Hematopoietic multipotent progenitor cell treated with erythropoietin and hydrocortisone succinate and interleukin-3 and kit ligand, for 6 days (in vitro differentiated cells): ENCODE measurements at regions not wholly inside any gene's neighbourhood (a gene's known extent, or its start where the extent isn't known, plus 50 kb on each side); places are given as distances from the start of the nearest gene placed in this dataset.
"Not testable (repeated sequence)": the region's sequence is repeated elsewhere in the genome, so short reads cannot be mapped to it uniquely, and the experiment has no call there.

Source experiments
- DNase-seq: peaks from one replicate; pipeline ENCODE4 v3.0.0-alpha.2; 2015

DNA sequence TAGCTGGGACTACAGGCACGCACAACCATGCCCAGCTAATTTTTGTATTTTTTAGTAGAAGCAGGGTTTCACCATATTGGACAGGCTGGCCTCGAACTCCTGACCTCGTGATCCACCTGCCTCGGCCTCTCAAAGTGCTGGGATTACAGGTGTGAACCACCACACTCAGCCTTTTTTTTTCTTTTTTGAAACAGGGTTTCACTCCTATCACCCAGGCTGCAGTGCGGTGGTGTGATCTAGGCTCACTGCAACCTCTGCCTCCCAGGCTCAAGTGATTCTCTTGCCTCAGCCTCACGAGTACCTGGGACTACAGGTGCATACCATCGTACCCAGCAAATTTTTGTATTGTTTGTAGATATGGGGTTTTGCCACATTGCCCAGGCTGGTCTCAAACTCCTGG lies 280.9 kb downstream of the GOLGA6L6 start:
- not testable (repeated sequence) for DNase-seq

DNA sequence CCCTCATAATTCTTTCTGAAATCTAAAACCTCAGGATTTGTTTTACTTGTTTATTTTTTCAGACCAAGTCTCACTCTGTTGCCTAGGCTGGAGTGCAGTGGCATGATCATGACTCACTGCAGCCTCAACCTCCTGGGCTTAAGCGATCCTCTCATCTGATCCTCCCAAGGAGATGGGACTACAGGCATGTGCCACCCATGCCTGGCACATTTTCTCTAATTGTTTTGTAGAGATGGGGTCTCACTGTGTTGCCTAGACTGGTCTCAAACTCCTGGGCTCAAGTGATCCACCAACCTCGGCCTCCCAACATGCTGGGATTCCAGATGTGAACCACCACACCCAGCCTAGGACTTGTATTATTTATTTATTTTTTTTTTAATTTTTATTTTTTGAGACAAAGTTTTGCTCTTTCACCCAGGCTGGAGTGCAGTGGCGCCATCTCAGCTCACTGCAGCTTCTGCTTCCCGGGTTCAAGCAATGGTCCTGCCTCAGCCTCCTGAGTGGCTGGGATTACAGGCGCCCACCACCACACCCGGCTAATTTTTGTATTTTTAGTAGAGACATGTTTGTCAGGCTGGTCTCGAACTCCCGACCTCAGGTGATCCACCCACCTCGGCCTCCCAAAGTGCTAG lies 281.9 kb downstream of the GOLGA6L6 start:
- not testable (repeated sequence) for DNase-seq

DNA sequence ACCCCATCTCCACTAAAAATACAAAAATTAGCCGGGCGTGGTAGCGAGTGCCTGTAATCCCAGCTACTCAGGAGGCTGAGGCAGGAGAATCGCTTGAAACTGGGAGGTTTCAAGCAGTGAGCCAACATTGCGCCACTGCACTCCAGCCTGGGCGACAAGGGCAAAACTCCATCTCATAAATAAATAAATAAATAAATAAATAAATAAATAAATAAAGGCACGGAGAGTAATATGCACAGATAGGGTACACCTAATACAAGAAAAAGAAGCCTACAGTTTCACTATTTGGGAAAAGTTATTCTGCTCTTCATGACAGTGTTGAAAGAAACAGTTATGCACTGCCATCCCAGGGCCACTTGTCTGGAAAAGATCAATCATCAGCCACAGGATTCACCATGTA lies 285.2 kb downstream of the GOLGA6L6 start:
- DNase-seq, result not testable (repeated sequence)

DNA sequence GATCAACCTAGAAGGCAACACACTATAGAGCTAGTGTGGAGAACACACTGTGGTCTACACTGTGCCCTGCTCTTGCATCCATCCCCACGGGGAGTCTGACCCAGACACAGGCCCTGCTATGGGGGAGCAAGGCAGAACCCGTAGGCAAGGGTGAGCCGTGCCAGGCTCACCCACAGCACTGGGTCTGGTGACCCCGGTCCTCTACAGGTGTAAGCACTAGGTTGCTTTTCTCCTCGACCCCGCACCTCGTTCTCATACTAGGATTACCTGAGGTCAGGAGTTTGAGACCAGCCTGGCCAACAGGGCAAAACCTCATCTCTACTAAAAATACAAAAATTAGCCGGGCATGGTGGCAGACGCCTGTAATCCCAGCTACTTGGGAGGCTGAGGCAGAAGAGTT lies 286.0 kb downstream of the GOLGA6L6 start:
- not testable (repeated sequence) for DNase-seq

DNA sequence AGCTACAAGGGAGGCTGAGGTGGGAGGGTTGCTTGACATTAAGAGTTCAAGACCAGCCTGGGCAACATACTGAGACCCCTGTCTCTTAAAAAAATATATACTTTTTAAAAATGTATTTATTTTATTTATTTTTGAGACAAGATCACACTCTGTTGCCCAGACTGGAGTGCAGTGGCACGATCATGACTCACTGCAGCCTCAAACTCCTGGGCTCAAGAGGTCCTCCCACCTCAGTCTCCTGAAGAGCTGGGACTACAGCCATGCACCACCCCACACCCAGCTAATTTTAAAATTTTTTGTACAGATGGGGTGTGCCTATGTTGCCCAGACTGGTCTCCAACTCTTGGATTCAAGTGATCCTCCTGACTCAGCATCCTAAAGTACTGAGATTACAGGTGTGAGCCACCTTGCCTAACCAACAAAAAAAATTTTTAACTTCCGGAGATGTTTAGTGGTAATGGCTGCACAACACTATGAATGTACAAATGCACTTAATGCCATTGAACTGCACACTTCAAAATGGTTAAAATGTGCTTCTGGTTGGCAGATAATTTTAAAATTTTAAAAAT lies 288.5 kb downstream of the GOLGA6L6 start:
- DNase-seq, result not testable (repeated sequence)

DNA sequence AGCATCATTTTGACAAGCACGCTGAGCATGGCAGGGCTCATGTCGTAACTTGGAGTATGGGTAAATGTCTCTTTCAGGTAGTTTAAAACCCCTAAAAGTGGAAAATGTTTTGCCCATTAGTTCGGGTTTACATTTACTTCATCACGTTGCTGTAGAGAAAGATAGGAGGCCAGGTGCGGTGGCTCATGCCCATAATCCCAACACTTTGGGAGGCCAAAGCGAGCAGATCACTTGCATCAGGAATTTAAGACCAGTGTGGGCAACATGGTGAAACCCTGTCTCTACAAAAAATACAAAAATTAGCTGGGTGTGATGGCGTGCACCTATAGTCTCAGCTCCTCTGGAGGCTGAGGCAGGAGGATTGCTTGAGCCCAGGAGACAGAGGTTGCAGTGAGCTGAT lies 289.6 kb downstream of the GOLGA6L6 start:
- DNase-seq, result not testable (repeated sequence)

DNA sequence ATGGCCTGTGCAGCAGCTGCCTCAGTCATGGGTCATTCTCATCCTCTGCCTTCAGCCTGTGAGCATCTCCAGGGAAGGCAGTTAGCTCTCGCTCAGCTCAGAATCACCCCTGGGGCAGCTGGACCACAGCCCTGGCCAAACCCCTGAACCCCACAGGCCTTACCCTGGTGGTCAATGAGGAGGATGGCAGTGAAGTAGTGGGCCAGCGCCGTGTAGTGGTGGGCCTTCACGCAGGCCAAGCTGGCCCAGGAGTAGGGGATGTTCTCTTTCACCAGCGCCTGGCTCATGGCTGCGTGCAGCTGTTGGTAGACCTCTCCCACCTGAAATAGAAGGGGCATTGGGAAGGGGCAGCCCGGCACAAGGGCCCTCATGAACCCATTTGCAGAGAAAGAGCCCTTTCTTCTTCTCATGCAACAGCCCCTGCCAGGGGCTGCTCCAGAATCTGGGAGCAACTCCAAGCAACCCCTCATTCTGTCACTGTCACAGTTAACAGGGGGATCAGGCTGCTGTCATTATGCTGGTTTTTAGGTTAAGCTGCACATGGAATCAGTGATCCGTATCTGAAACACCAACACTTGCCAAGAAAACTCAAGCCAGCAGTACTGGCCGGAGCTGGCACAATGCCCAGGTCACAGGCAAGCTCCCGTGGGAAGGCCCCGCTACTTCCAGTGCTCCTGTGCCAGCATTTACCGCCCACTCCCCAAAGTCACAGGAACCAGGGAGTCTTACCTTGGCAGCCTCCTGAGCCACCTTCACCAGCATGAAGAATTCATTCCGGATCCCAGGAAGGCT lies 290.2 kb downstream of the GOLGA6L6 start:
- not testable (repeated sequence) for DNase-seq

DNA sequence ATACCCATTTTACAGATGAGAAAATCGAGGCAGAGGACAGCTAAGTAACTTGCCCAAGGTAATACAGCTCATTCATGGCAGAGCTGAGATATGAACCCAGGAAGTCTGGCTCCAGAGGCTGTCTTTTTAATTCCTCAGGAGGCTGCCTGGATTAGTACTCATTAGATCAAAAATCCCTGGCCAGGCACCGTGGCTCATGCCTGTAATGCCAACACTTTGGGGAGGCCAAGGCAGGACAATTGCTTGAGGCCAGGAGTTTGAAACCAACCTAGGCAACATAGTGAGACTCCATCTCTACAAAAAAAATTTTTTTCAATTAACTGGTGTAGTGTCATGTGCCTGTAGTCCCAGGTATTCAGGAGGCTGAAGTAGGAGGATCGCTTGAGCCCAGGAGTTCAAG lies 291.4 kb downstream of the GOLGA6L6 start:
- not testable (repeated sequence) for DNase-seq

DNA sequence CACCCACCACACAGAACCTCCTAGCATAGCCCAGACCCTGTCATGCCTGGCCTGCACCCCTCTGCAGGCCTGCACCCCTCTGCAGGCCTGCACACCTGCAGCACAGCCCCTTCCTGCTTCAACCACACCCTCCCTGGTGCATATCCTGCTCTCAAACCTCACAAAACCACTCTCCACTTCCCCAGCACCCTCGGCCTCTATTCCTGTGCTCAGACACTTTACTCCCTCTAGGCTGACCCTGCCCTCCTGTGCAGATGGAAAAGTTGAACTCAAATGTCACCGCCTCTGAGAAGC lies 292.0 kb downstream of the GOLGA6L6 start:
- DNase-seq, result not testable (repeated sequence)

DNA sequence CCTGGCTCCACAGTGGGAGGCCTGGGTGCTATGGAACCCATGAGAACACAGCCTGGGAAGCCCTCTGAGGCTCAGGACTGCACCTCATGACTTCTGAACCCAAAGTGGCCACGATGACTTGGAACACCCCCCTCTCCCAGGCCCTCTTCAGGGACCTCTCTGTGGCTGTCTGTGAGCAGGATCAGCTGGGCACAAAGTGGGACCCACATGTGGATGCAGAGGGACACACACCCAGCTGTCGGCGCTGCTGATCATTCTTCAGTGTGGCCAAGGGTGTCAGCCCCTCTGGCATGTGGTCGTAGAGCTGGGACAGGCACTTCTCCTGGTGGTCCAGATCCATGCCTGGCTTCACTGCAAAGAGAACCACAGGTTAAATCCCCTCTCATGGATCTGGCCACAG lies 293.2 kb downstream of the GOLGA6L6 start:
- not testable (repeated sequence) for DNase-seq

DNA sequence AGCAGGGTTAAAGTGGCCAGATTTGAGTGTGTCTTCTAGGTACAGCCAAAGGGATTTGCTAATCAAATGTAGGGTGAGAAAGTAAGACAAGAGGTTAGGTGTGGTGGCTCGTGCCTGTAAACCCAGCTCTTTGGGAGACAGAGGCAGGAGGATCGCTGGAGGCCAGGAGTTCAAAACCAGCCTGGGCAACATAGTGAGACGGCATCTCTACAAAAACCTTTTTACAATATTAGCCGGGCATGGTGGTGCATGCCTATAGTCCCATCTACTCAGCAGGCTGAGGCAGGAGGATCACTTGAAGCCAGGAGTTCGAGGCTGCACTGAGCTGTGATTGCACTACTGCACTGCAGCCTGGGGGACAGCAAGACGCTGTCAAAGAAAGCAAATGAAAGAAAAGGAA lies 294.5 kb downstream of the GOLGA6L6 start:
- not testable (repeated sequence) for DNase-seq

DNA sequence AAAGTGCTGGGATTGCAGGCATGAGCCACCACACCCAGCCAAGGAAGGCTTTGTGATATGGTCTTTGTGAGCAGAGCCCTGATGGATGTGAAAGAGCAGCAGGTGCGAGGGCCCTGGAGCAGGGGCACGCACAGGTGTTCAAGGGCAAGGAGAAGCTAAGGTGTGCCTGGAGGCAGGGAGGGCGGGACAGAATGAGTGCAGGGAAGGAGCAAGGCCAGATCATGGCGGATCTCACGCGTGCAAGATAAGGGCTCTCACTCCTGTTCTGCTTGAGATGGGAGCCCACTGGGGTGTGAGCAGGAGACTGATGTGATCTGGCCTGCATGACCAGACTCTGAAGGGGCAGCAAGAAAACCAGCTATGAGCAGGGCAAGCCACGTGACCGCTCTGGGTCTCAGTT lies 295.0 kb downstream of the GOLGA6L6 start:
- DNase-seq, result not testable (repeated sequence)

DNA sequence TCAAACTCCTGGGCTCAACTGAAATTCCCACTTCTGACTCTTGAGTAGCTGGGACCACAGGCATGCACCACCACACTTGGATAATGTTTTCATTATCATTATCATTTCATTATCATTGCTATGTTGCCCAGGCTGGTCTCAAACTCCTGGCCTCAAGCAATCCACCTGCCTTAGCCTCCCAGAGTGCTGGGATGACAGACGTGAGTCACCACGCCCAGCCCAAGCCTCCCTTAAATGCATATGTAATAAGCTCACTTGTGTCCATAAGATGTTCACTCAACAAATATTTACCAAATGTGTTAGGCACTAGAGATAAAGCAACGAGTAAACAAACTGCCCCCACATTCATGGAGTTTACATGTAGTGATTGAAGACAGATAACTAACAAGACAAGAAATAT lies 295.7 kb downstream of the GOLGA6L6 start:
- not testable (repeated sequence) for DNase-seq

DNA sequence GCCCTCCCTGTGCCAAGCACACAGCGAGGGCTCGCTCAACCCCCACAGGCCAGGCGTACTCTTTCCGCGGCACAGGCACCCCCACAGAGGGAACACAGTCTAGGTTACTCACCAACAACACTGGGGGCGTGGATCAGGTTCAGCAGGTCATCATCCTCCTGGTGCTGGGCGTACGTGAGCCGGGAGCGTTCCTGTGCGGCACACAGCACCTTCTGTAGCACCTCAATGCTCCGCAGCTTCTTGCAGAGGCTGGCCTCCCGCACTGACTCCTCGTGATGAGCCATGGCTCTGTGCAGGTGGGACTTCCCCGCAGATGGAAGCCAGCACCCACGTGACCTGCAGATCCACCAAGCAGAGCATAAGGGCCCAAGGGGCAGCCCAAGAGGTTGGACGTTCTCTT lies 296.8 kb downstream of the GOLGA6L6 start:
- DNase-seq, result not testable (repeated sequence)

DNA sequence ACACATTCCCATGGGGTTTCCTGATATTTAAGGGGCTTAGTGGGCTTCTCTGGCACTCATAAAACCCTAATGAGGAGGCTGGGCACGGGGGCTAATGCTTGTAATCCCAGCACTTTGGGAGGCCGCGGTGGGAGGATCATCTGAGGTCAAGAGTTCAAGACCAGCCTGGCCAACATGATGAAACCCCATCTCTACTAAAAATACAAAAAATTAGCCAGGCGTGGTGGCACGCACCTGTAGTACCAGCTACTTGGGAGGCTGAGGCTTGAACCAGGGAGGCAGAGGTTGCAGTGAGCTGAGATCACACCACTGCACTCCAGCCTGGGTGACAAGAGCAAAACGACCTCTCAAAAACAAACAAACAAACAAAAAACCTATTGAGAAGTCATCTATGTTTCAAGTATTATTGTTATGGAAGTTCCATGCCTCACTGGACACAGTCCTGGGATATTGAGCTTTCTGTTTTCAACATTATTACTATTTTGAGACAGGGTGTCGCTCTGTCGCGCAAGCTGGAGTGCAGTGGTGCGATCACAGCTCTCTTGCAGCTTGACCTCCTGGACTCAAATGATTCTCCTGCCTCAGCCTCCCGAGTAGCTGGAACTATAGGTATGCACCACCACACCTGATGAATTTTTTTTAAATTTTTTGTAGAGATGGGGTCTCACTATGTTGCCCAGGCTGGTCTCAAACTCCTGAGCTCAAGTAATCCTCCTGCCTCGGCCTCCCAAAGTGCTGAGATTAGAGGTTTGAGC lies 297.9 kb downstream of the GOLGA6L6 start:
- not testable (repeated sequence) for DNase-seq

DNA sequence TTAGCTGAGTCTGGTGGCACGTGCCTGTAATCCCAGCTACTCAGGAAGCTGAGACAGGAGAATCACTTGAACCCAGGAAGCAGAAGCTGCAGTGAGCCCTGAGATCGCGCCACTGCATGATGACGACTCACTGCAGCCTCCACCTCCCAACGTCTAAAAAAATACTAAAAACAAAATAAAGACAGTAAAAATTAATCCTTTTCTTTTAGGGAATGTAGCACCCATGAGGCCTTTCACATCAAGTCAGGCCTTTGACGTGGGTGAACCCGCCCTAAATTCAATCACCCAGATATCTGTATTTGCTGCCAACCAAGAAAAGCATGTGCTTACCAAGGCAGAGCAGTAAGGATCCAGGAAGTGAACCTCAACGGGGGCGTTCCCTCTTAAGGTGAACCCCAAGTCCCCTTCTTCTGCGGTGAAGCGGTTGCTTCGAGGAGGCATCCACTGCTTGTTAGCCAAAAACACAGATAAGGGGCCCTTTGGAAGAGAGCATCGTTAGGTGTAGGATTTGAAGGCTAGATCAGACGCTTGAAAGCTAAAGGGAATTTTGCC lies 301.2 kb downstream of the GOLGA6L6 start:
- DNase-seq, result not testable (repeated sequence)

DNA sequence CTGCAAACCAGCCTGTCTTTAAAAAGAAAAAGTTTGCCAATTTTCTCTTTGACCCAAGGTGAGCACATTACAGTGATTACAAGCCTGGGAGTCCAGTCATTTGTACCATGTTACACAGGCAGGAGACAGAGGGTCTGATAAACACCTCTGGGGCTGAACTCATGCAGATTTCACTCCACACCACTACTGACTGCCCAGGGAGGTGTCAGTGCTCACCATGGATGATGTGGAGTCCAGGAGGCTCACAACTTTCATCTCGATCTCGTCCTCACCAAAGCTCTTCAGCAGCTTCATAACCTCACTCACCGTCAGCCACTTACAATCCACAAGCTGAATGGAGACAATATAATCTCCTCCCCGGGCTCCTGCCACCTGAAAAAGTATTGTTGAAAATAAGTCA lies 302.4 kb downstream of the GOLGA6L6 start:
- not testable (repeated sequence) for DNase-seq

DNA sequence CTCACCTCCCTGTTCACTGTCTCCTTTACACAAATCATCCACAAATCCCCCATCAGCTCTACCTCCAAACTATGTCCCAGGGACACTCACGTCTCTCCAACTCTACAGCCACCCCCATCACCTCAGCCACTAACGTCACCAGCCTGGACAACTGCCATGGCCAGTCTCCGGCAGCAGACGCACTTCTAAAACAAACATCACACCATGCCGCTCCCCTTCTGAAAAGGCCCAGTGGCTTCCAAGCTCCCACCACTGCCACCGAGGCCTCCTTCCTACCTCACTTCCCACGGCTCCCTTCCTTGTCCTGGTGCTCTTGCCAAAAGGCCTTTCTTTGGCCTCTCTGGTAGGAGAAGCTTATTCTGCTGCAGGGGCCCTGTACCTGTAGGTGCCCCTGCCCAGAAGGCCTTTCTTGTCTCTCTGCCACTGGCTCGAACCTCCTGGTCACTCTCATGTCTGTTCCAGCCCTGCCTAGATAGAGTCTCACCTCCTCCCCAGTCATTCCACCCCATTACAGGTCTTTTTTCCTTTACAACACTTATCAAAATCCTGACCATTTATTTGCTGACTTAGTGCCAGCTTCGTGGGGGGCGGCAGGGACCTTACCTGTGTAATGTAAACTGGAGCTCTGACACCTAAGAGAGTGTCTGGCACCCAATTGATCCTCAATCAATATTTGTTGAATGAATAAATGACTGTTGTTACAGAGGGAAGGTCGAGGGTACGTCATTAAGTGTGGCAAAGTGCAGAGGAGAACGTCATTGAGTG lies 304.2 kb downstream of the GOLGA6L6 start:
- not testable (repeated sequence) for DNase-seq

DNA sequence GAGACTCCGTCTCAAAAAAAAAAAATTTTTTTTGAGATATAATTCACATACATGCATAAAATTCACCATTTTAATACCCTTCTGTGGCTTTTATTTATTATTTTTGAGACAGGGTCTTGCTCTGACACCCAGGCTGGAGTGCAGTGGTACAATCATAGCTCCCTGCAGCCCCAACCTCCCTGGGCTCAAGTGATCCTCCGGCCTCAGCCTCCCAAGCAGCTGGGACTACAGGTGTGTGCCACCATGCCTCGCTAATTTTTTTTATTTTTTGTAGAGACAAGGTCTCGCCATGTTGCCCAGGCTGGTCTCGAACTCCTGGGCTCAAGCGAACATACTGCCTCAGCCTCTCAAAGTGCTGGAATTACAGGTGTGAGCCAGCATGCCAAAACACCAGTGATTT lies 305.9 kb downstream of the GOLGA6L6 start:
- DNase-seq, result not testable (repeated sequence)

DNA sequence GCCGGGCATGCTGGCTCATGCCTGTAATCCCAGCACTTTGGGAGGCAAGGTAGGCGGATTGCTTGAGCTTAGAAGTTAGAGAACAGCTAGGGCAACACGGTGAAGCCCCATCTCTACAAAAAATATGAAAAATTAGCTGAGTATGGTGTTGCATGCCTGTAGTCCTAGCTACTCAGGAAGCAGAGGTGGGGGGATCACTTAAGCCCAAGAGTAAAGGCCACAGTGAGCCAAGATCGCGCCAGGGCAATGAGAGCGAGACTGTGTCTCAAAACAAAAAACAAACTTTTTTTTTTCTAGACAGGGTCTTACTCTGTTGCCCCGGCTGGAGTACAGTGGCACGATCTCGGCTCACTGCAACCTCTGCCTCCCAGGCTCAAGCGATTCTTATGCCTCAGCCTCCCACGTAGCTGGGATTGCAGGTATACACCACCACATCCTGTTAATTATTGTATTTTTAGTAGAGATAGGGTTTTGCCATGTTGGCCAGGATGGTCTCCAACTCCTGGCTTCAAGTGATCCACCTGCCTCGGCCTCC lies 307.5 kb downstream of the GOLGA6L6 start:
- not testable (repeated sequence) for DNase-seq

DNA sequence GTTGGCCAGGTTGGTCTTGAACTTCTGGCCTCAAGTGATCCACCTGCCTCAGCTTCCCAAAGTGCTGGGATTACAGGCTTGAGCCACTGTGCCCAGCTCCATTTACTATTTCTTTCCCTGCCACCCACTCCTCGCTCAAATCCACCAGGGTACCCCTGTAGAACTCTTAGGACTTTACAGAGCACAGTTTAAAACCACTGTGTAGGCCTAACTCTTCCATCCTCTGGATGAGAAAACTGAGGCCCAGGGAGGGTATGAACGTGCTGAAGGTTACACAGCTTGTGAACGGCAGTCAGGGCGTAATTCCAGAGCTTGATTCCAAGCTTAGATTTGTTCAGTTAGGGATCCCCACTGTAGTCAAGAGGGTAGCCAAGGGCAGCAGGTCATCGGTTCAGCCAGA lies 309.1 kb downstream of the GOLGA6L6 start:
- not testable (repeated sequence) for DNase-seq

DNA sequence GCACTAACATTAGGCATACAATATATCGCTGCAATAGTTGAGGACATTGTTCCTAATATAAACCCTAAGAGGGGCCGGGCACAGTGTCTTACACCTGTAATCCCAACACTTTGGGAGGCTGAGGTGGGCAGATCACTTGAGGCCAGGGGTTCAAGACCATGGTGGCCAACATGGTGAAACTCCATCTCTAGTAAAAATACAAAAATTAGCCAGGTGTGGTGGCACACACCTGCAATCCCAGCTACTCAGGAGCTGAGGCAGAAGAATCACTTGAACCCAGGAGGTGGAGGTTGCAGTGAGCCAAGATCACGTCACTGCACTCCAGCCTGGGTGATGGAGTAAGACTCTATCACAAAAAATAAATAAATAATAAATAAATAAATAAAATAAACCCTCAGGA lies 310.9 kb downstream of the GOLGA6L6 start:
- DNase-seq, result not testable (repeated sequence)
